DMS79 (cell line): ENCODE measurements at regions not wholly inside any gene's neighbourhood (a gene's known extent, or its start where the extent isn't known, plus 50 kb on each side); places are given as distances from the start of the nearest gene placed in this dataset.
"Not testable (repeated sequence)": the region's sequence is repeated elsewhere in the genome, so short reads cannot be mapped to it uniquely, and the experiment has no call there.

Experiments
- DNase-seq: peaks from one replicate; lab custom pipeline; 2025; lab: John Stamatoyannopoulos, UW

DNA sequence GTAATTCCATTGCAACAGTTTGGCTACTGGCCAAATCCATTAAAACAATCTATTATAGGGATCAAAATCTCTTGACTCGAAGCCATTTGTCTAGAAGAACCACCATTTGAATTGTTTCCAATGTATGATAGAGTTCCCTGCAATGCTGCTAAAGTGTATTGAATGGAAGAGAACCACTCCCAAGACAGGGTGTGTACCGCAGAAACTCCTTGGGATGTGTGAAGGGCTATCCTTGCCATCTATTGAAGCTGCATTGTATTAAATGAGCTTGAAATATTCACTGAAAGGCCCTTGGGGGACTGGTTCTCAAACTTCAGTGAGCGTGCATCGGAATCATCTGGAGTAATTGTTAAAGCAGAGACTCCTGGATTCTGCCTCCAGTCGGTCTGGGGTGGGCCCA is 260.4 kb upstream of the MEIS1 start:
- no peak for DNase-seq

DNA sequence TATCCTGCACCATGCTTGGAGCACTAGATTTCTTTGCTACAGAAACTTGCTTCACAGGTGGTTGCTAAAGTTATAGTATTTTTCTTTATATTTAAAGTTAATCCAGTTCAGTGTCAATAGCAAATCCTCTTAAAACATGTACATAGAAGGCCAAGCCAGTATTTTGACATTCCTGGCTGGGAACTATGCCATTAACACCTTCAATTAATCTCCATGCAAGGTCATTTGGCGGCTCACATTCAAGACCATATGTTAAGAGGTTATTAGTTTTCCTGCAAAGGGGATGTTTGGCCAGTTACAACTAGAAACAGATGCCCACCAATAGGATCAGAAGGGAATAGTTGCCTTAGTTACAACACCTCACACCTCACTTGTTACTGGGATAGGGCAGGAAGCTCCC is 261.3 kb upstream of the MEIS1 start:
- DNase-seq: no peak

DNA sequence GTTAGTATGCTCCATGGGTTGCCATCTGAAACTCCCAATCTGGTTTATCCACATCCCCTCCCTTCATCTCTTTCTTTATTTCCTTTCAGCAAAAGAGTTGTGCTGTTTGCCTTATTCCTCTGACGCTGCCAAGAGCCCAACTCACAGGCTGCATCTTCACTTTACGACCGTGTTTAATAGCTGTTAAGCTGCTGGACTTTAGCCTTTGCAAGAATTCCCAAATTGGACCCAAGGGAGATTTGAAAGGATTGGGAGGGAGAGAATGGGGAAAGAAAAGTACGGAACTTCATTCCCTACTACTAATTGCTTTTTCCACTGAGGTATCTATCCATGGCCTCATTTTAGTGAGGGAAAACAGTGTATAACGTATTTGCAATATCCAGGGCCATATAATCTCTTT is 263.4 kb upstream of the MEIS1 start:
- DNase-seq: no peak

DNA sequence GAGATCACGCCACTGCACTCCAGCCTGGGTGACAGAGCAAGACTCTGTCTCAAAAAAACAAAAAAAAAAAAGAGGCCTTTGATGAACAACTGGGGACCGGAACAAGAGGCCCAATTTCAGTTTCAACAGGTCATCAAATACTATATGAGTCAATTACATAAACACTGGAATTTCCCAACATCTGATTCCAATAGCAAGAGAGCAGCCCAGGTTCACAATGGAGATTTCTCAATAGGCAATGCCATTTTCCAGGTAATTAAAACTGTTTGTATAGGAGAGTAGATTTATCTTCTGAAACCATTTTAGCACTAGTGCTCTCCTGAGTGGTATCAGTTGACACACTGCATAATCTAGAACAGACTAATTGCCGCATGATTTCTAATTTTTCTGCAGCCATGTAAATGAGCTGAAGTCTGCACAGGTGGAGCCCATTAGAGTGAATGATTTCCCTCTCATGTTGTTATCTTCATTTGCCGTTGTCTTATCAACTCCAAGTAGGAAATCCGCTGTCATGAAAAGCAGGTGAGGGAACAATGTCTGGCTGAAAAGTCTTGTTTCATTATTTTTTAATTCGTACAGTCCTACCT is 264.1 kb upstream of the MEIS1 start:
- no peak for DNase-seq

DNA sequence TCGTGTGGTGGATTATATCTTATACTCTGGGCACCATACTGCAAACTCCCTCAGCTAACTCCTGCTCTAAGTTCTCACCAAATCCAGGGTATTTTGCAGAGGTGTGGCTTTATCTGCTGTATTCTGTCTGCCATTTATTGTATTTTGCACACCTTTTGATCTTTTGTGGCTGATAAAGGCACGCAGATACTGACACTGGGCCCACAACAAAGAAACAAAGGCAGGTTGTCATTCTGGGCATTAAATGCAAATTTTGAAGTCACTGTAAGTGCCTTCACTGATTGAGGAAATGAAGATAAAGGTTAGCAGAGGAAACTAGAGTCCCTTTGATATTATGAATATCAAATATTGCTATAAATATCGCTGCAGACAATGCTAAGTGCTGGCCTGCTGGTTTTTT is 265.8 kb upstream of the MEIS1 start:
- DNase-seq: no peak

DNA sequence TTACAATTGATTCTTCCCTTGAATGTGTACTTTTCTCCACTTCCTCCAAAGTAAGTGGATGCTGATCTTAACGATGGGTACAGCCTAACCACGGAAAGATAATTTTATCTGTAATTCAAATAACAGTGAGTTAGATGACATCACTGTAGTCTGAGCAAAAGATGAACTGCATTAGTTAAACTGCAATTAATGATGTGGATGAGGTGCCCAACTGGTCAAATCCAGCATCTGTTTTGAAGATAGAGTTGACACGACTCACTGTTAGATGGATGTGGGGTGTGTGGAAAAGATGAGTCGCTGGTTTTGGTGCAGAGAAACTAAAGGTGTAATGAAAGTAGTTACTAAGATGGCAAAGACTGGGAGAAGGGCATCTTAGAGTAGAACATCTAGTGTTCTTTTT is 270.5 kb upstream of the MEIS1 start:
- DNase-seq: no peak

DNA sequence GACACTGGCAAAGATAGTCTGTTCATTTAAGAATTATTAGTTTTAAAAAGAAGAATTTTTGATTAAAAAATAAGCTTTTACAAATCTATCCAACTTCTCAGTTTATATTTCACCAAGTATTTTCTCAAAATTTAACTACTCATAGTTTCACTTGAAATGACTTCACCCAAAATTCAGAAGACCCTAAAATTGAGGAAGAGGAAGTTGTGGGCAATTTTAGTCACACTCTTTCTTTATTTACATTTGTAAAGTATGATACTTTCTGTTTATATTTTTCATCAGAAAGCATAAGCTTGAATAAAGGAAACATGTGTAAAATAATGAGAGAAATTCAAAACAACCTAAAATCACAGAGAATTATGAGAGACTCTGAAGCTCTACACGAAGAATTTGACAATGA is 278.8 kb upstream of the MEIS1 start:
- DNase-seq: no peak

DNA sequence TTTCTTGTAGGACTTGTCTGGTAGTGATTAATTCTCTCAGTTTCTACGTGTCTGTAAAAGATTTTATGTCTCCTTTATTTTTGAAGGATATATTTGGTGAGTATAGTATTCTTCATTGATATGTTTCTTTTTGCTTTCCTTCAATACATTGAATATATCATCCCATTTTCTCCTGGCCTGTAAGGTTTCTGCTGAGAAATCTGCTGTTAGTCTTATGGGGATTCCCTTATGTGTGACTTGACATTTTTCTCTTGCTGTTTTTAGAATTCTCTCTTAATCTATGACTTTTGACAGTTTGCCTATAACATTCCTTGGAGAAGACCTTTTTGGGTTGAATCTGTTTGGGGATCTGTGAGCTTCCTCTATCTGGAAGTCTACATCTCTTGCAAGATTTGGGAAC is 281.0 kb upstream of the MEIS1 start:
- DNase-seq: no peak

DNA sequence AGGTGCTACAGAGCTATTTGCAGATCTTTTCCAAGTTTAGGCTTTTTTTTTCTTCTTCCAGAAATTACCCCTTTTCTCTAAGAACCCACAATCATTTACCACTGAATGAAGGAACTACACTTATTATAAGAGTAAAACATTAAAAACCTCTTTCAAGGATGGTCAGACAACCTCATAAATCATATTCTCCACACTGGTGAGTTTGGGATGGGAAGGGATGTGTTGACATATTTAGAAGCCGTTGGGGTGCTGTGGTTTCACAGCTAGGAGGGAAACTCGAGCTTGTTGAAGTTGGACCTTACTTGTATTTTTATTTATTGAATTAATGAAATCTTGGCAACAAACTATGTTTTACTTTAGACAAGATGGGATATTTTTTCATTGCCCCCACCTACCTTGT is 289.4 kb upstream of the MEIS1 start:
- no peak for DNase-seq

DNA sequence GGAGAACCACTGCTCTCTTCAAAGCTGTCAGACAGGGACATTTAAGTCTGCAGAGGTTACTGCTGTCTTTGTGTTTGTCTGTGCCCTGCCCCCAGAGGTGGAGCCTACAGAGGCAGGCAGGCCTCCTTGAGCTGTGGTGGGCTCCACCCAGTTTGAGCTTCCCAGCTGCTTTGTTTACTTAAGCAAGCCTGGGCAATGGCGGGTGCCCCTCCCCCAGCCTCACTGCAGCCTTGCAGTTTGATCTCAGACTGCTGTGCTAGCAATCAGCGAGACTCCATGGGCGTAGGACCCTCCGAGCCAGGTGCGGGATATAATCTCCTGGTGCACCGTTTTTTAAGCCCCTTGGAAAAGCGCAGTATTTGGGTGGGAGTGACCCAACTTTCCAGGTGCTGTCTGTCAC is 290.6 kb upstream of the MEIS1 start:
- not testable (repeated sequence) for DNase-seq

DNA sequence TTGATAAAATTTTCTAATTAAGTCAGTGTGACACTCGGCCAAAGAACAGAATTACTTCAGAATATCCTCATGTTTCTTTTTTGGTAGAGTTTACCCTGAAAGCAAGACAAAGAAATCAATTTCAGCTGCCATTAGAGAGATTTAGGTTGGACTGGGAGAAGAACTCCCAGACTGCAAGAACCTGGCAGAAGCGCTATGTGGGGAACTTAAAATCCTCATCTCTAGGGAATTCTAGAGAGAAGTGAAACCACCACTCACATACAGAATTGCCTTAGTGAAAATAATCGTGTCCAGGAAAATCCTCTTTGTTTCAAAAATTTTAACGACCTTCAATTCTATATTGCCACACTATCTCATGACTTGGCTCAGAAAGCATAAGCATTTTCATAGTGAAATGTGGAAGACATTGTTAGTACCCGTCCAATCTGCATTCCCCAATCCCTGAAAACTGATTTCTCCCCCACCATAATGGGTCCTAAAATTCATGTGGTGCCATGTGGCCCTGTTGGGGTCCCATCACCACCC is 297.3 kb upstream of the MEIS1 start:
- DNase-seq: no peak

DNA sequence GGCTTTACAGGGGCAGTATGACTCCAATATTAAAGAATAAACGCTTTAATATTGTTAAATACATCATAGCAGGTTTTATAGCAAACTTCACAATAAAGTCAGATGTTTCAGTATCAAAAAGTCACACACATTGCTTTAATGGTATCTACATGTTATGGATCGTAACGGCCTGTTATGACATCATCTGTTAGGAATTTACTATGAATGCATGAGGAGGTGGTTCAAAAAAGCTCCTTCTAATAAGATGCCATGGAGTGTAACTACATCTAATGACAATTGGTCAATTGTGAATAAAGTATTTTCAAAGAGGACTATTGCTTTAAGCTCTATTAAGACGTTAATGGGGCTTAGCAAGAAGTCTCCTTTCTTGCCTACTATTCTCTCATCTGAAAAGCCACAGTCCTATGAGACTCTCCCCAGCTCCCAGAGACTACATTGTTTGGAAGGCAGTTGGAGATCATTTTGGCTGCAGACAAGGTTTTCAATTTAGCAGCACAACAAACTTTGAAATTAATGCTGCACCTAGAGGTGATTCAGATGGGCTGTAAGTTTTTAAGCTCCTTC is 300.7 kb upstream of the MEIS1 start:
- peak; percentile 91 for DNase-seq

DNA sequence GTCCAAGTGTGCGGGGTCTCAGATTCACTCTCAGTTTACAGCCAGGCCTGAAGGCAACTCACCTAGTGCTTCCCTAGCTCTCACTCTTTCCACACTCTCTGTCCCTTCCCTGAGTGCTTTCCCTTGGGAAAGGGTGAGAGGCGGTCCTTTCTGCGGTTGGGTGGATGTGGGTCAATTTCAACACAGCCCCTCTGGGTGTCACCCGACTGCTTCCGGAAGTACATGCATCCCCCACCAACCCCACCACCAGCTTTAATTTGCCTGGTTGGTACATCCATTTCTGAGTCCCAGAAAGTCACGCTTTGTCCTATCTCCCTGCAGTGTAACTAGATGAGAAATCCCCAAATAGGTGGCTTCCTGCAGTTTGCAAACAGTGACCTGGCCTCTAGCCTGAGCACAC is 307.3 kb upstream of the MEIS1 start:
- DNase-seq: no peak

DNA sequence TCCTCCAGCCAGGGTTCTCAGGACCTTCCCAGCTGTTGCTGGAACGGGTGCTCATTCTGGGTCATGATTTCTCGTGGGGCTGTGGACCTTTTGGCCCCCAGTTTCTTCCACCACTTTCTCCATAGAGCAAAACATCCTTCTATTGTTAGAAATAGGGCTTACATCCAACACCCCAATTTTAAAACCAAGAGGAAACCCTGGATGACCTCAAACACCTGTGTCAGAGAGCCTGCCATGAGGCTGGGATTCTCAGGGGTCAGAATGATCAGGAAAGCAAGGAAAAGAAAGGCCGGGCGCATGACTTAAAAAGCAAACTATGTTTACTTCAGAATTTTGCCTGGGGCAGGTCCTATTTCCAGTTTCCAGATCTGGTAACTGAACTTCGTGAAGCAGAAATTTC is 307.9 kb upstream of the MEIS1 start:
- no peak for DNase-seq

DNA sequence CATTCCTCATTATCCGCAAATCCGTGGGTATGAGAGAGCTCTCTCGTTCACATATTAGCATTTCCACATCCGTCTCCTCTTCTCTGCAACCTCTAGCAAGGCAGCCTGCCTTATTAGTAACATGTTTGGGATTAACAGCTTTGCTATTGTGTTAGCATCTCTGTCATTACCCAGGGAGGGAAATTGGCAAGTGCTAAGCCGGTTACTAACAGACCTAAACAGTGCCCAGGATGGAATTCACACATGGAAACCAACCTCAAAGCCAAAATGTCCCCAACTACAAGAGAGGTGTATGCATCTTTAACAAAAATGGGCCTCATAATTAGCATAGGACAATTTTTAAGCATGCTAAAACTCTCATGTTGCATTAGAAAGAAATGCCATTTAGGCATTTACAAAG is 309.0 kb upstream of the MEIS1 start:
- no peak for DNase-seq

DNA sequence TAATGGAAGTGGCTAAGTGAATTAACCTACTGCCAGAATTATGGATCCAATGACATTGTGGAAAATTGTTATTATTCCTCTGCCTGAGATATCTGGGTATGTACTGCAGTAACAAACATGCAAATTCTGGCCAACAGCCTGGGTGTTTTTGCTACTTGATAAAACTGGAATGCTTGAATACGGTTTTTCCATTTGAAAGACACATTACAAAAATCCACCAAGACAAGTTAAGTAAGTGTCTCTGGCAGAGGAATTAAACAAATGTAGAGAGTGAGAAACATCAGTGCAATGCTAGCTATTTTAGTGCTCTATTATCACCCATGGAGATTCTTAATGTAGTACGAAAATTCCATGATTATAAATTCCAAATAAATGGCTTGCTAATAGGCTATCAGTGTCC is 312.4 kb upstream of the MEIS1 start:
- DNase-seq: no peak

DNA sequence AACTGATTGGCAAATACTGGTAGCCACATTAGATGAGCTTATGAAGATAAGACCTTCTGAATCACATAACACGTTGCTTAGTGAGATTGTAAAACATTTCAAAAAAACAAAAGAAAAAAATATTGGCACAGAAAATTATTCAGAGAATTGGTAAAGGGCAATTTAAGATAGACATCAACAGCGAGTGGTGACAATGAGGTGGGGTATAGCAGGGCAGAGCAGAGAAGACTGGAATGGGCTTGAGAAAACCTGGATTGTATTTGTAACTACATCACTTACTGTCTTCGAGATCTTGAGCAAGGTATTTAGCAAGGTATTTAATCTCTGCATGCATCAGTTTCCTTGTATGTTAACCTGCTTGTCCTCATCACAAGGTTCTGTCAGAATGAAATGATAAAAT is 313.0 kb upstream of the MEIS1 start:
- no peak for DNase-seq

DNA sequence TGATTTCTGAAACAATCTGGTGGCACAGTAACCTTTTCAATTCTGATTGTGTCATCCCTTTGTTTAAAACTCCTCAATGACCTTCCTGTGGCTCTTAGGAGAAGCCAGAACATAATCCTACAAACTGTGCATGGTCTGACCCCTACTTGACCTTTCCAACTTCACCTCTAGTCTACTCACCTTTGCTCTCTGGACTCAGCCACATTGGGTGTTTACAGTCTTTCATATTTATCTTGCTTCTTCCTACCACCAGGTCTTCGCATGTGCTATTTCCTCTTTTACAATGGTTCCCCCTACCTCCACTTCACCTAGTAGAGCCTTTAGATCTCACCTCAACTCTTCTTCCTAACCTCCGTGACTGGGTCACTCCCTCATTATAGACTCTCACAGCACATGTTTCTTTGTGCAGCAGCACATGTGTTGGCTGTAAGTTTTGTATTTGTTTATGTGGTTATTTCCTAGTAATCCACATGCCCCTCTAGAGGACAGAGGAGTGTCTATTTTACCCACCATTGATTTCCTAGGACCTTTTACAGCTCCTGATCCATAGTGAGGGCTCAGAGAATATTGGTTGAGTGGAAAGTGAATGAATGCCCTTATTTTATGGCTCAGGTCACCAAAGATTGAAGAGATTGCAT is 320.8 kb upstream of the MEIS1 start:
- DNase-seq: no peak

DNA sequence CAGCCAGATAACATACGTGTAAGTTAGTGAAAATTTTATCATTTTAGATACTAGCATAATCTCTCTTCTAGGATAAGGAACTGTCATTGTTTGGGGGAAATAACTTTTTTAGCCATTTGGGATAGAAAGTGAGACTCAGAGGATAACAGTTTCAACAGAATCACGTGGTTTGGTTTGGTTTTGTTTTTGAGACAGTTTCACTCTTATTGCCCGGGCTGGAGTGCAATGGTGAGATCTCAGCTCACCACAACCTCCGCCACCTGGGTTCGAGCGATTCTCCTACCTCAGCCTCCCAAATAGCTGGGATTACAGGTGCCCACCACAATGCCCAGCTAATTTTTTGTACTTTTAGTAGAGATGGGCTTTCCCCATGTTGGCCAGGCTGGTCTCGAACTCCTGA is 323.2 kb upstream of the MEIS1 start:
- DNase-seq: no peak

DNA sequence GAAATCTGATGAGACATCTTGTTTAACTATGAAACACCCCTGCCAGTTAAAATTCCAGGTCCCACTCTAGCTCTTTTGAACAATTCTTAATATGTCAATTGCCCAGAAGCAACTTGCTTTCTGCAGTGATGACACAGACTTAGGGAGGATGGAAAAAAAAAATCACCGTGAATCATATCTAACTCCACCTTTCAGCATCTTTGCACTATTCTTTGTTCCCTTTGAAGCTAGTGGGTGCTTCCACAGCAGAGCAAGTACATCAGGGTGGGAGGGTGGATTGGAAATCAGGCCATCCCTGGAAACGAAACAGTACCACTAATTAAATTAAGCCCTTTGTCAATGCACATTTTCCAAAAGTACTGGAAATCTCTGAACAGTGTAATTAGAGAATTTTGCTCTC is 324.3 kb upstream of the MEIS1 start:
- no peak for DNase-seq

DNA sequence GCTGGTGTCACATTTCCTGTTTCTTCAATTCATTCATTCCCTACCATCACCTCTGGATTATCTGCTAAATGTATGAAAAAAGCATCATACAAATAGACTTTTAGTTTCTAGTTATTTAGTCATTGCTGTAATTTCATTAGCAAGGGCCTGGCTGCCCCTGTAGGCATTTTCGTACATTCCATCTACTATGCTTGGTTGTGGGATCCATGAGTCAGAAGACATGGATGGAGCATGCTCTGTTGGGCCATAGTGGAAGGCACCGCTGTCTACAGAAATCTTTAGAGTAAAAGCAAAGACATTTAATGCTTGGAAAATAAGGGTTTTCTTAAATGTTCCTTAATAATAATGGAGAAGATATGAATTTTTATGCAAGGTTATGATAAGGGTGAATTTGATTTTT is 324.8 kb upstream of the MEIS1 start:
- DNase-seq: no peak

DNA sequence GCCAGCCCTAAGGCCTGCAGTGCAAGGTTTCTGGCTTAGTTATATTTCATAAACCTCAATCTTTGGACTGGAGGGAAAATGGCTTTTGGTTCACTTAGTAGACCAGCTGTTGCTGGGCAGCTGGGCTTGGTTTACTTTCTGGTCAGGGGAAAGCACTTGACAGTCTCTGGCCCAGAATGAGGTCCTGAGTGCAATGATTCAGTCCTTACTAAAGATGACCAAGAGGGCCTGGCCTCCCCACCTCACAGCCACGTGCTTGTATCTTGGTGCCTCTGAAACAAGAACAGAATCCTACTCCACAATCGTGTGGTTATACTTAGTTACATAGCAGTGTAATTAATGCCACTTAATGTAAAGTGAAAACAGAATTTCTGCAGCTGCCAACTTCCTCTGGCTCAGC is 325.5 kb upstream of the MEIS1 start:
- DNase-seq: no peak

DNA sequence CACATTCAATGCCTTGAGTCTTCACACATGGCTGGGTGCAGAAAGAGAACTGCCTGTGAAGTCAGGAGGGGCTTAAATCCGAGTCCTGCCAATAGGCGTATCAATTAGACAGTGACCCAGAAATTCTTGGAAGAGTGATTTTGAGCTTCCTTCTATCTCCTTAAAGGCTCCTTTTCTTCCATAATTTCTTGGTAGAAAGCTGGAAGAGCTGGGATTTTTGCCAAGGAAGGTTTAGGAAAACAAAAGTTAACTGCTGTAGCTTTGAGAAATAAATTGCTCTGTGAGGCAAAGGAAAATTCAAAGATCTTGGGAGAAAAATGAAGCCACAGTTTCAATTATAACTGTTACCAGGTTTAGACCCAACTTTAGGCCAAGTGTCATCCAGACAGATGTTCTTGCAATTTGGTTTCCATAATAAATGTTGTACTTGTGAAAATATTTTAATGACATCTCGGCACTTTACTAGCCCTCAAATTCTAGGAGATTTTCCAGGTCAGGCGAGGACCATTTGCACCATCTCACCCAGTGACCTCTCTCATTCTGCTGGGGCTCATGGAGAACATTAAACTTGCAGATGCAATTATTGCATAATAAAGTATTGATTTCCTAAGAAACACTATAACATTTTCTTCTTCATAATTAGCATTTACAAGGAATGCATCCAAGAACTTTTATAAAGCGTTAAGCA is 329.7 kb upstream of the MEIS1 start:
- no peak for DNase-seq
